GM21717 (cell line): ENCODE measurements at regions not wholly inside any gene's neighbourhood (a gene's known extent, or its start where the extent isn't known, plus 50 kb on each side); places are given as distances from the start of the nearest gene placed in this dataset.

Source experiments
- ATAC-seq: cut with Tn5 transposase; IDR thresholded peaks from one replicate; pipeline ENCODE4 v1.9.1; 2021; ENCODE audit warnings: mild to moderate bottlenecking, moderate library complexity; ENCODE audit not compliant: unreplicated experiment

- ATAC-seq = no peak
Observed at GRCh38 chr12:31868965-31869364, 90.2 kb upstream of the RESF1 start.

GRCh38 chr12:31867292-31867691 is 91.9 kb upstream of the RESF1 start:
- no peak for ATAC-seq

GRCh38 chr12:31866523-31866922 is 92.7 kb upstream of the RESF1 start:
- ATAC-seq = no peak

GRCh38 chr12:31865023-31865422 is 94.2 kb upstream of the RESF1 start:
- no peak for ATAC-seq

GRCh38 chr12:31861360-31861759 is 97.9 kb upstream of the RESF1 start:
- no peak for ATAC-seq

- ATAC-seq = no peak
Observed at GRCh38 chr12:31860401-31860800, 98.8 kb upstream of the RESF1 start.

- no peak for ATAC-seq
Observed at GRCh38 chr12:31859232-31859977, 99.8 kb upstream of the RESF1 start.

GRCh38 chr12:31855427-31855826 is 103.8 kb upstream of the RESF1 start:
- no peak for ATAC-seq

- no peak for ATAC-seq
Observed at GRCh38 chr12:31853977-31854376, 105.2 kb upstream of the RESF1 start.

- ATAC-seq = no peak
Observed at GRCh38 chr12:31853520-31853919, 105.7 kb upstream of the RESF1 start.

GRCh38 chr12:31850268-31850667 is 108.9 kb upstream of the RESF1 start:
- no peak for ATAC-seq

- ATAC-seq = no peak
Observed at GRCh38 chr12:31849090-31849687, 110.0 kb upstream of the RESF1 start.

GRCh38 chr12:31846405-31846804 is 112.8 kb upstream of the RESF1 start:
- no peak for ATAC-seq

- ATAC-seq = no peak
Observed at GRCh38 chr12:31845613-31846322, 113.4 kb upstream of the RESF1 start.

GRCh38 chr12:31843398-31844095 is 114.7 kb upstream of the AMN1 start:
- no peak for ATAC-seq

GRCh38 chr12:31837913-31838312 is 109.1 kb upstream of the AMN1 start:
- no peak for ATAC-seq

GRCh38 chr12:31835276-31835882 is 106.6 kb upstream of the AMN1 start:
- ATAC-seq = no peak

GRCh38 chr12:31834150-31834549 is 105.3 kb upstream of the AMN1 start:
- ATAC-seq = no peak

- peak; percentile 72 for ATAC-seq
Observed at GRCh38 chr12:31832740-31833729, 104.2 kb upstream of the AMN1 start.

- no peak for ATAC-seq
Observed at GRCh38 chr12:31828071-31828470, 99.2 kb upstream of the AMN1 start.
